Left lung (tissue), 4 donors: ENCODE measurements at regions not wholly inside any gene's neighbourhood (a gene's known extent, or its start where the extent isn't known, plus 50 kb on each side); places are given as distances from the start of the nearest gene placed in this dataset.

ENCODE experiments used
- ATAC-seq: fragments of 200-7000 bp; cut with Tn5 transposase; one replicate; pipeline ENCODE4 v1.9.1; 2020; ENCODE audit warnings: moderate library complexity
- DNase-seq, 4 donors: peaks; one replicate each; pipeline ENCODE4 v3.0.0-alpha.2; 2013 to 2020
- H3K27ac ChIP-seq, 2 donors: fragments of 200-600 bp; sonication (generic) in 1 of 2; one replicate each; pipeline versions ENCODE4 v1.5.0 to v1.8.0; 2020 to 2021
- H3K27me3 ChIP-seq, 2 donors: fragments of 200-600 bp; sonication (generic) in 1 of 2; one replicate each; pipeline versions ENCODE4 v1.5.0 to v1.8.0; 2020 to 2021
- H3K36me3 ChIP-seq, 2 donors: fragments of 200-600 bp; sonication (generic) in 1 of 2; one replicate each; pipeline versions ENCODE4 v1.5.0 to v1.8.0; 2020 to 2021
- H3K4me1 ChIP-seq, 2 donors: fragments of 200-600 bp; one replicate each; pipeline ENCODE4 v1.8.0; 2021
- H3K4me3 ChIP-seq, 2 donors: fragments of 200-600 bp; sonication (generic) in 1 of 2; one replicate each; pipeline versions ENCODE4 v1.5.0 to v1.8.0; 2020 to 2021; ENCODE audit warnings: mild to moderate bottlenecking in 1 of 2
- H3K9me3 ChIP-seq, 2 donors: fragments of 200-600 bp; sonication (generic) in 1 of 2; one replicate each; pipeline versions ENCODE4 v1.5.0 to v1.8.0; 2020 to 2021
- CTCF ChIP-seq, 2 donors: fragments of 200-600 bp; sonication (generic) in 1 of 2; IDR thresholded peaks; one replicate each; pipeline versions ENCODE4 v1.5.0 to v1.8.0; 2021; ENCODE audit warnings: antibody characterized with exemption in 2 of 2
- intact Hi-C, 2 donors: fragments of 100-400 bp; cut with DNase I; formaldehyde crosslinking; loops; one replicate each; pipeline versions ENCODE4 v1.11.2 to v1.14.2; 2022
- donor health status: DM: no; HTN: yes; CAD: no.
- donor health status: DM: no; HTN: no; CAD: no.

DNA sequence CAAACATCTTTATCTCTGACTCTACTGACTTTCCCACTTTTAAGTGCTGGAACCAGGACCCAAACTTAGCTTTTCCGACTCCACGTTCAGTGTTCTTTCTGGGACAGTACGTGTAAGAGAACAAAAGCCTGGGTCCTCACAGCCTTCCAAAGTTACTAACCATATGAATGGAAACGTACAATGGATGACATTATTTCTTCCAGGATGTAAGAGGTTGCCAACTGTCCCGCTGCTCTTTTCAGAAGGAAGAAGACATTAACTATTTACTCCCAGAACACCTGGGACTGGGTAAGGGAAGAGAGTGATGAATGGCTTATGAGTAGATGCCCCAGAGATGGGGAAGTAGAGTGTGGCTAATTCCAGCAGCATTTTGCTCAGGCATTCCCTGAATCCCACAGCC, 114.7 kb downstream of the TRAPPC11 start:
- DNase-seq (no peak), ATAC-seq (no peak)
- Histone ChIP-seq H3K4me1 (no peaks in the 10 kb centered on the region), H3K4me3 (no peak overlapping the region), H3K9me3 (no peaks in the 10 kb centered on the region), H3K27me3 (no peaks in the 10 kb centered on the region), H3K27ac (no peak overlapping the region), H3K36me3 (no peaks in the 10 kb centered on the region)
- intact Hi-C loops = no loop called here
- TF ChIP-seq CTCF (IDR thresholded peaks at IDR 0.05) = no peak

GRCh38 chr4:183783306-183783705, 121.8 kb upstream of the STOX2 start:
- no peaks in the 10 kb centered on the region for H3K27me3 ChIP-seq
- intact Hi-C loops = no loop called here
- no peak overlapping the region for H3K4me3 ChIP-seq
- TF ChIP-seq CTCF (IDR thresholded peaks at IDR 0.05) = no peak
- H3K27ac ChIP-seq = no peak overlapping the region
- H3K4me1 ChIP-seq = peaks cover 5 to 7% of the 10 kb centered on the region in 2 donors
- DNase-seq (no peak), ATAC-seq (no peak)
- no peaks in the 10 kb centered on the region for H3K9me3 ChIP-seq
- no peaks in the 10 kb centered on the region for H3K36me3 ChIP-seq

- peaks cover 5 to 7% of the 10 kb centered on the region in 2 donors for H3K4me1 ChIP-seq
- no peaks in the 10 kb centered on the region for H3K27me3 ChIP-seq
- H3K36me3 ChIP-seq = no peaks in the 10 kb centered on the region
- peak in 2 of 4 donors; percentile 64 to 86 for DNase-seq
- H3K27ac ChIP-seq = peak overlapping the region in 1 of 2 donors; percentile 25
- TF ChIP-seq CTCF (IDR thresholded peaks at IDR 0.05) = no peak
- peak; percentile 94 for ATAC-seq
- no peak overlapping the region for H3K4me3 ChIP-seq
- no peaks in the 10 kb centered on the region for H3K9me3 ChIP-seq
- intact Hi-C loops = no loop called here
These were observed 121.0 kb upstream of the STOX2 start for GRCh38 chr4:183783991-183784553.

GRCh38 chr4:183788308-183788905, 116.7 kb upstream of the STOX2 start:
- intact Hi-C loops = no loop called here
- peaks cover 0 to 10% of the 10 kb centered on the region in 2 donors for H3K9me3 ChIP-seq
- H3K27ac ChIP-seq = no peak overlapping the region
- no peak for DNase-seq
- H3K4me1 ChIP-seq = peaks cover 5 to 7% of the 10 kb centered on the region in 2 donors
- H3K27me3 ChIP-seq = no peaks in the 10 kb centered on the region
- H3K36me3 ChIP-seq = no peaks in the 10 kb centered on the region
- no peak for TF ChIP-seq CTCF (IDR thresholded peaks at IDR 0.05)
- no peak overlapping the region for H3K4me3 ChIP-seq
- ATAC-seq = no peak

GRCh38 chr4:183789657-183790056, 115.5 kb upstream of the STOX2 start:
- H3K27ac ChIP-seq = no peak overlapping the region
- intact Hi-C loops = no loop called here
- H3K9me3 ChIP-seq = peaks cover 0 to 16% of the 10 kb centered on the region in 2 donors
- H3K36me3 ChIP-seq = no peaks in the 10 kb centered on the region
- no peaks in the 10 kb centered on the region for H3K27me3 ChIP-seq
- TF ChIP-seq CTCF (IDR thresholded peaks at IDR 0.05) = no peak
- ATAC-seq (no peak), DNase-seq (no peak)
- H3K4me1 ChIP-seq = peaks cover 0 to 2% of the 10 kb centered on the region in 2 donors
- no peak overlapping the region for H3K4me3 ChIP-seq
